Ectodermal cell (in vitro differentiated cells): ENCODE measurements at regions not wholly inside any gene's neighbourhood (a gene's known extent, or its start where the extent isn't known, plus 50 kb on each side); places are given as distances from the start of the nearest gene placed in this dataset.

ENCODE experiments used
- H3K27ac ChIP-seq: 2 replicates; pipeline ENCODE4 v1.7.0; 2013; ENCODE audit warnings: mild to moderate bottlenecking, low read depth, low read length; ENCODE audit not compliant: insufficient read depth, poor library complexity, severe bottlenecking
- H3K27me3 ChIP-seq: 2 replicates; pipeline ENCODE4 v1.7.0; 2013; ENCODE audit warnings: mild to moderate bottlenecking, low read length; ENCODE audit not compliant: insufficient read depth, control insufficient read depth, poor library complexity, severe bottlenecking
- H3K36me3 ChIP-seq: one replicate; pipeline ENCODE4 v1.7.0; 2013; ENCODE audit warnings: low read length; ENCODE audit not compliant: control insufficient read depth, insufficient read depth
- H3K4me1 ChIP-seq: one replicate; pipeline ENCODE4 v1.7.0; 2013; ENCODE audit warnings: low read length; ENCODE audit not compliant: control insufficient read depth, insufficient read depth
- H3K4me3 ChIP-seq: 2 replicates; pipeline ENCODE4 v1.7.0; 2013; ENCODE audit warnings: low read depth, low read length, control low read depth; ENCODE audit not compliant: insufficient read depth
- H3K9me3 ChIP-seq: 2 replicates; pipeline ENCODE4 v1.7.0; 2013; ENCODE audit warnings: mild to moderate bottlenecking, low read length, moderate library complexity; ENCODE audit not compliant: control insufficient read depth
- WGBS, 2 experiments: methylation state at CpG; one replicate each; pipeline ENCODE4 v1.1.7; 2013; ENCODE audit warnings: missing lambda C conversion rate in 2 of 2; 5-methylcytosine and 5-hydroxymethylcytosine counted together

GRCh38 chr14:97712471-97712870, 915.3 kb downstream of the VRK1 start:
- Histone ChIP-seq H3K36me3 (no peaks in the 10 kb centered on the region), H3K27ac (no peak overlapping the region), H3K4me3 (no peak overlapping the region), H3K9me3 (no peaks in the 10 kb centered on the region), H3K27me3 (no peaks in the 10 kb centered on the region), H3K4me1 (no peaks in the 10 kb centered on the region)

GRCh38 chr14:97713023-97713422, 915.8 kb downstream of the VRK1 start:
- no peak overlapping the region for H3K27ac ChIP-seq
- H3K36me3 ChIP-seq, result no peaks in the 10 kb centered on the region
- no peaks in the 10 kb centered on the region for H3K27me3 ChIP-seq
- H3K4me1 ChIP-seq, result no peaks in the 10 kb centered on the region
- 93% methylated on average over 6 of the region's 6 CpGs for WGBS, 2 experiments
- no peak overlapping the region for H3K4me3 ChIP-seq
- no peaks in the 10 kb centered on the region for H3K9me3 ChIP-seq

GRCh38 chr14:97718886-97719442, 921.8 kb downstream of the VRK1 start:
- WGBS, 2 experiments, result 85 to 89% methylated on average over 1 of the region's 1 CpG
- H3K9me3 ChIP-seq, result no peaks in the 10 kb centered on the region
- no peak overlapping the region for H3K4me3 ChIP-seq
- H3K4me1 ChIP-seq, result no peaks in the 10 kb centered on the region
- no peak overlapping the region for H3K27ac ChIP-seq
- H3K27me3 ChIP-seq, result no peaks in the 10 kb centered on the region
- H3K36me3 ChIP-seq, result no peaks in the 10 kb centered on the region

GRCh38 chr14:97719931-97720330, 922.7 kb downstream of the VRK1 start:
- 95 to 100% methylated on average over 1 to 2 of the region's 2 CpGs for WGBS, 2 experiments
- H3K27me3 ChIP-seq, result no peaks in the 10 kb centered on the region
- no peak overlapping the region for H3K4me3 ChIP-seq
- H3K9me3 ChIP-seq, result no peaks in the 10 kb centered on the region
- H3K4me1 ChIP-seq, result no peaks in the 10 kb centered on the region
- H3K36me3 ChIP-seq, result no peaks in the 10 kb centered on the region
- H3K27ac ChIP-seq, result no peak overlapping the region

GRCh38 chr14:97723351-97723750, 926.2 kb downstream of the VRK1 start:
- Histone ChIP-seq H3K4me1 (no peaks in the 10 kb centered on the region), H3K9me3 (no peaks in the 10 kb centered on the region), H3K27me3 (no peaks in the 10 kb centered on the region), H3K27ac (no peak overlapping the region), H3K36me3 (no peaks in the 10 kb centered on the region), H3K4me3 (no peak overlapping the region)
- 90 to 95% methylated on average over 6 of the region's 6 CpGs for WGBS, 2 experiments

- 95% methylated on average over 7 of the region's 7 CpGs for WGBS, 2 experiments
- H3K27me3 ChIP-seq, result no peaks in the 10 kb centered on the region
- no peak overlapping the region for H3K27ac ChIP-seq
- H3K4me3 ChIP-seq, result no peak overlapping the region
- no peaks in the 10 kb centered on the region for H3K36me3 ChIP-seq
- no peaks in the 10 kb centered on the region for H3K9me3 ChIP-seq
- H3K4me1 ChIP-seq, result no peaks in the 10 kb centered on the region
These were observed 926.6 kb downstream of the VRK1 start for GRCh38 chr14:97723819-97724218.

GRCh38 chr14:97724265-97724731, 927.1 kb downstream of the VRK1 start:
- Histone ChIP-seq H3K4me3 (no peak overlapping the region), H3K9me3 (no peaks in the 10 kb centered on the region), H3K4me1 (no peaks in the 10 kb centered on the region), H3K36me3 (no peaks in the 10 kb centered on the region), H3K27me3 (no peaks in the 10 kb centered on the region), H3K27ac (no peak overlapping the region)
- 92 to 93% methylated on average over 9 of the region's 9 CpGs for WGBS, 2 experiments

- Histone ChIP-seq H3K4me3 (no peak overlapping the region), H3K4me1 (no peaks in the 10 kb centered on the region), H3K27ac (no peak overlapping the region), H3K27me3 (no peaks in the 10 kb centered on the region), H3K9me3 (no peaks in the 10 kb centered on the region), H3K36me3 (no peaks in the 10 kb centered on the region)
- 94% methylated on average over 3 of the region's 3 CpGs for WGBS, 2 experiments
These were observed 929.5 kb downstream of the VRK1 start for GRCh38 chr14:97726676-97727075.

GRCh38 chr14:97730706-97731105, 933.5 kb downstream of the VRK1 start:
- no peaks in the 10 kb centered on the region for H3K9me3 ChIP-seq
- no peaks in the 10 kb centered on the region for H3K27me3 ChIP-seq
- H3K27ac ChIP-seq, result no peak overlapping the region
- no peak overlapping the region for H3K4me3 ChIP-seq
- H3K4me1 ChIP-seq, result no peaks in the 10 kb centered on the region
- no peaks in the 10 kb centered on the region for H3K36me3 ChIP-seq
- 91 to 94% methylated on average over 4 of the region's 4 CpGs for WGBS, 2 experiments

GRCh38 chr14:97731800-97732199, 934.6 kb downstream of the VRK1 start:
- Histone ChIP-seq H3K36me3 (no peaks in the 10 kb centered on the region), H3K4me3 (no peak overlapping the region)
- WGBS, 2 experiments, result 88 to 95% methylated on average over 2 of the region's 2 CpGs

GRCh38 chr14:97747316-97747715, 950.1 kb downstream of the VRK1 start:
- Histone ChIP-seq H3K36me3 (no peaks in the 10 kb centered on the region), H3K4me3 (no peak overlapping the region), H3K27me3 (no peaks in the 10 kb centered on the region), H3K27ac (no peak overlapping the region), H3K4me1 (no peaks in the 10 kb centered on the region), H3K9me3 (no peaks in the 10 kb centered on the region)
- WGBS, 2 experiments, result 46% methylated on average over 2 of the region's 2 CpGs

More at GRCh38 chr14:97731800-97732199, 934.6 kb downstream of the VRK1 start:
- Histone ChIP-seq H3K9me3 (no peaks in the 10 kb centered on the region), H3K27me3 (no peaks in the 10 kb centered on the region), H3K27ac (no peak overlapping the region), H3K4me1 (no peaks in the 10 kb centered on the region)
